ENCODE measurements at regions not wholly inside any gene's neighbourhood (a gene's known extent, or its start where the extent isn't known, plus 50 kb on each side); places are given as distances from the start of the nearest gene placed in this dataset.

- Histone ChIP-seq H3K4me1 (ENCODE audit: low read length) (no peaks in the 10 kb centered on the region), H3K27ac (ENCODE audit: low read length) (no peak overlapping the region), H4K20me1 (ENCODE audit: insufficient read depth, low read length) (no peaks in the 10 kb centered on the region), H3K27me3 (ENCODE audit: low read depth, low read length) (peaks cover 48% of the 10 kb centered on the region), H3K4me3 (ENCODE audit: low read length) (no peak overlapping the region), H3K9me3 (ENCODE audit: insufficient read depth, low read length) (peaks cover 8% of the 10 kb centered on the region), H2AFZ (ENCODE audit: low read depth, low read length) (no peak overlapping the region), H3K79me2 (ENCODE audit: low read length) (no peaks in the 10 kb centered on the region), H3K4me2 (ENCODE audit: low read length) (no peak overlapping the region), H3K9ac (ENCODE audit: low read length) (no peak overlapping the region), H3K36me3 (replicated peaks; ENCODE audit: low read depth, low read length) (no peaks in the 10 kb centered on the region)
- no peak for TF ChIP-seq EZH2phosphoT487 (IDR thresholded peaks at IDR 0.05; ENCODE audit: low read depth)
- no peak for TF ChIP-seq CTCF (IDR thresholded peaks at IDR 0.05; ENCODE audit: low read depth, low read length)
These were observed 153.2 kb downstream of the MAFB start for GRCh38 chr20:40535816-40536215.

DNA sequence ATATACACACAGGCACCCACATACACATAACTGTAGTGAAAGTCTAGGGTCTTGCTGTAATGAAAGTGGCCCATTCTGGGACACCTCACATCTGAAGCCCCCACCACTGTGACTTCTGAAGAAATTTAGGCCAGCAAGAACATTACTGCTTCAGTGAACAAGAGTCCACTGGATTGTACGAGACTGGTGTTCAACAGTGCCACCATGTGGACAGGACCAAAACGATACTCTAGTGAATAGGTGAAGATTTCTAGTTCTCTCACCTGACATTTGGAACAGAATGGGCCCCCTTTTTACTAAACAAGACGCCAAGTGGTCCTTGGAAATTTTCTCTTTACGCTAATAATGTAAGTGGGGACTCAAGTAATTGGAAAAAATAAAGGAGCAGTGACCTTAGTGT, 156.9 kb downstream of the MAFB start:
- Histone ChIP-seq H3K27me3 (ENCODE audit: low read depth, low read length) (peaks cover 20% of the 10 kb centered on the region; the same call in 1 of the 2 replicates), H3K27ac (ENCODE audit: low read length) (no peak overlapping the region)
- TF ChIP-seq EZH2phosphoT487 (IDR thresholded peaks at IDR 0.05; ENCODE audit: low read depth) (no peak), CTCF (IDR thresholded peaks at IDR 0.05; ENCODE audit: low read depth, low read length) (peak; percentile 71)

DNA sequence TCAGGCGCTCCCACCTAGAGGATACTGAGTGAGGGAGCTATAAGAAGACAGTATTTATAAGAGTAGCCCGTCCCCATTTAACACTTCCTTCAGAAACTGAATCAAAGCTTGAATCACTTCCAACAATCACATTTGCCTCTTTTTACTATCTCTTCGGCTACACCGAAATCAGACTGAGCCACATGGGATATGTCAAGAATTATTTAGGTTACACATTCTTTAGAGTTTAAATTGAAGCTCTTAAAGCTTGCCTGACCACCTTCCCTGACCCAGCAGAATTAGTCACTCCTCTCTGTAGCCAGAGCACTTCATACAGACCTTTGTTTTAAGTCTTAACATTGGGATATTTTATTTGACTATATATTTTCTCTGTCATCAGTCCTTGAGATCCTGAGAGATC, 163.7 kb downstream of the MAFB start:
- H2AFZ ChIP-seq (ENCODE audit: low read depth, low read length), result no peak overlapping the region
- H3K4me2 ChIP-seq (ENCODE audit: low read length), result no peak overlapping the region
- no peaks in the 10 kb centered on the region for H3K36me3 ChIP-seq (replicated peaks; ENCODE audit: low read depth, low read length)
- peaks cover 14% of the 10 kb centered on the region; the same call in 1 of the 2 replicates for H3K27me3 ChIP-seq (ENCODE audit: low read depth, low read length)
- TF ChIP-seq CTCF (IDR thresholded peaks at IDR 0.05; ENCODE audit: low read depth, low read length), result no peak
- TF ChIP-seq EZH2phosphoT487 (IDR thresholded peaks at IDR 0.05; ENCODE audit: low read depth), result no peak
- no peak overlapping the region for H3K9ac ChIP-seq (ENCODE audit: low read length)
- no peaks in the 10 kb centered on the region for H3K4me1 ChIP-seq (ENCODE audit: low read length)
- no peak overlapping the region for H3K27ac ChIP-seq (ENCODE audit: low read length)
- H3K4me3 ChIP-seq (ENCODE audit: low read length), result no peak overlapping the region
- H3K9me3 ChIP-seq (ENCODE audit: insufficient read depth, low read length), result no peaks in the 10 kb centered on the region
- H4K20me1 ChIP-seq (ENCODE audit: insufficient read depth, low read length), result no peaks in the 10 kb centered on the region
- no peaks in the 10 kb centered on the region for H3K79me2 ChIP-seq (ENCODE audit: low read length)

More for the DNA sequence above, 156.9 kb downstream of the MAFB start:
- H2AFZ ChIP-seq (ENCODE audit: low read depth, low read length), result no peak overlapping the region
- no peak overlapping the region for H3K4me2 ChIP-seq (ENCODE audit: low read length)
- no peaks in the 10 kb centered on the region for H4K20me1 ChIP-seq (ENCODE audit: insufficient read depth, low read length)
- H3K9me3 ChIP-seq (ENCODE audit: insufficient read depth, low read length), result peaks cover 8% of the 10 kb centered on the region
- no peaks in the 10 kb centered on the region for H3K36me3 ChIP-seq (replicated peaks; ENCODE audit: low read depth, low read length)
- no peak overlapping the region for H3K9ac ChIP-seq (ENCODE audit: low read length)
- no peak overlapping the region for H3K4me3 ChIP-seq (ENCODE audit: low read length)
- no peaks in the 10 kb centered on the region for H3K79me2 ChIP-seq (ENCODE audit: low read length)
- no peaks in the 10 kb centered on the region for H3K4me1 ChIP-seq (ENCODE audit: low read length)

DNA sequence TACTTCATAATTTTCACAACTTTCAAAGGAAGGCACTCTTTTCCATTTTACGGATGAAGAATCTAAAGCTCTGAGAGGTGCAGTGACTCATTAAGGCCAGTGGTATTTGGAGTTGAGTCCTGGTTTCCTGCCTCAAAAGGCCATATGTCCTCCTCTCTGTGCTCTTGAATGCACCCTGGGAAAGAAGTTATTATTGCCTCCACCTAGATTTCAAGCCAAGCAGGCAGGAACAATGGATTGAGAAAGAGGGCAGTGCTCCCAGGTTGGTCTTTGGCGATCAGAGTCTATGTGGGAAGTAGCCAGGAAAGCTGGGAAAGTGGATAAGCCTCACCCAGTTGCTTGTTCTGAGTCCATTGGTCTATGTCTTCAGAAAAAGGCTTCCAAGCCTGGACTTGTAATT, 165.0 kb downstream of the MAFB start:
- Histone ChIP-seq H4K20me1 (ENCODE audit: insufficient read depth, low read length) (no peaks in the 10 kb centered on the region), H3K4me2 (ENCODE audit: low read length) (no peak overlapping the region), H3K9ac (ENCODE audit: low read length) (no peak overlapping the region), H3K27me3 (ENCODE audit: low read depth, low read length) (peaks cover 14% of the 10 kb centered on the region; the same call in 1 of the 2 replicates), H3K4me1 (ENCODE audit: low read length) (no peaks in the 10 kb centered on the region), H2AFZ (ENCODE audit: low read depth, low read length) (no peak overlapping the region), H3K4me3 (ENCODE audit: low read length) (no peak overlapping the region), H3K9me3 (ENCODE audit: insufficient read depth, low read length) (no peaks in the 10 kb centered on the region), H3K27ac (ENCODE audit: low read length) (no peak overlapping the region), H3K79me2 (ENCODE audit: low read length) (no peaks in the 10 kb centered on the region), H3K36me3 (replicated peaks; ENCODE audit: low read depth, low read length) (no peaks in the 10 kb centered on the region)
- TF ChIP-seq CTCF (IDR thresholded peaks at IDR 0.05; ENCODE audit: low read depth, low read length) (no peak), EZH2phosphoT487 (IDR thresholded peaks at IDR 0.05; ENCODE audit: low read depth) (no peak)
